Activated T-helper 9 cell treated with anti-CD3 and anti-CD28 coated beads, Interleukin-2, amount 50 U/mL, for 16 hours (primary cell): ENCODE measurements at regions not wholly inside any gene's neighbourhood (a gene's known extent, or its start where the extent isn't known, plus 50 kb on each side); places are given as distances from the start of the nearest gene placed in this dataset.
"Not testable (repeated sequence)": the region's sequence is repeated elsewhere in the genome, so short reads cannot be mapped to it uniquely, and the experiment has no call there.

Experiments used
- DNase-seq: peaks from one replicate; pipeline ENCODE4 v3.0.0-alpha.2; 2020; ENCODE audit warnings: low read depth

DNA sequence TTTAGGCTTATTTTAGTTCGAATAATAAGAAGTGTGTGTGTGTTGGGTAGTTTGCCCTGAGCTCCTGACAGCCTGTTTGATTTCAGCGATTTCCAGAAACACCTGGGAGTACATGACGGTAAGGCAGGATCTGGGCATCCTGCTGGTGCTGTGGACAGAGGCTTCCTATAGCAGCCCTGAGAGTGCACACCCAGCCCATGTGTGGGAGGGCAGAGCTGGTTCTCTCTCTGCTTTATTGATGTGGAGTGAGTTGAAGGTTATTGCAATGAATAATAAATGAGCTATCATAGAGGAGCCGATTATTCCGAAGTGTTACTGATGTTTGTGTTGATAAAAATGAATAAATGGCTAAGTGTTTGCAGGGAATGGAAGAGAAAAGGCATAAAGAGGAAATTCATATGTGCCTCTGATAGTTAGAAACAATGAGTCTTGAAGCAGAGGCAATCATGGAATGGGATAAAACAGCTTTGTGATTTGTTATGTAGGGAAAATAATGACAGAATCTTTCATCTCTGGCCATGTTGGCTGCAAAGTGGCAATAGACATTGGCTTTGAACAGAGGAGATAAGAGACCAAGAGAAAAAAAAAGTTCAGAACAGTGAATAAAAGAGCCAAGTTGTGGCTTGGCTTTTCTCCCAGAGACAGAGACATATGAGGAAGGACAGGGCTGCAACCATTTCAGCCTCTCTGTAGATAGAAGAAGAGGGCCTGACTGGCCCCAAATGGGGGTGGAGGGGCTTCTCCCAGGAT lies 166.2 kb upstream of the CHD6 start:
- no peak for DNase-seq

DNA sequence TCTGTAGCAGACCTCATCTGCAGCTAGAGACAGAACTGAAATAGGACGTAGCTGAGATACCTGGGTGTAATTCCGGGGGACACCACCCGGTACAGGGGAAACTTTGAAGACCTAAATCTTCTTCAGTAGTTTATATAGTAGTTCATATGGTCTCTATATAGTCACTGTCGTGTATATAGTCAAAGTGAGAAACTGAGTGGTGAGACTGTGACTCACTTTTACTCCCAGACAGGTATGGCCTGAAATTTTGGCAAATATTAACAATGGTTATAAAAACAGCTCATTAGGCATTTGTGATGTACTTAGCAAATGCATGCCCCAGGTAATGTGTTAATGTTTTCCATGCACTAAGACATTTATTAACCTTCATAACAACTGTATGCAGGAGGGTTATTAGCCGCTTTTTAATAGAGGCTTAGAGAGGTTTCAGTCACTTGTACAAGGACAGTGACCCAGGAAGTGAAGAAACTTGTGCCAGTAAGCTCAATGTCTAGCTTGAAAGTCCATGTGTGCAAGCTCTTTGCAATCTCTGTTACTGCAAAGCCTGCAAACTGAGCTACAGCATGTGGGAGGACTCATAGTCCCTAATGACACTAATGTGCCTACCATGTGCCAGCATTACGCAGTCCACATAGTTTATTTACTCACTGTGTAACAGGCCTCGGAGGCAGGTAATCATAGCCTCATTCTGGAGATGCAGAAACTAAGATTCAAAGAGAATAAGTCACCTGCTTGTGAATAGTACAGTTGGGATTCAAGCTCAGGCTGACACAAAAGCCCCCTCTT lies 165.4 kb upstream of the CHD6 start:
- no peak for DNase-seq

DNA sequence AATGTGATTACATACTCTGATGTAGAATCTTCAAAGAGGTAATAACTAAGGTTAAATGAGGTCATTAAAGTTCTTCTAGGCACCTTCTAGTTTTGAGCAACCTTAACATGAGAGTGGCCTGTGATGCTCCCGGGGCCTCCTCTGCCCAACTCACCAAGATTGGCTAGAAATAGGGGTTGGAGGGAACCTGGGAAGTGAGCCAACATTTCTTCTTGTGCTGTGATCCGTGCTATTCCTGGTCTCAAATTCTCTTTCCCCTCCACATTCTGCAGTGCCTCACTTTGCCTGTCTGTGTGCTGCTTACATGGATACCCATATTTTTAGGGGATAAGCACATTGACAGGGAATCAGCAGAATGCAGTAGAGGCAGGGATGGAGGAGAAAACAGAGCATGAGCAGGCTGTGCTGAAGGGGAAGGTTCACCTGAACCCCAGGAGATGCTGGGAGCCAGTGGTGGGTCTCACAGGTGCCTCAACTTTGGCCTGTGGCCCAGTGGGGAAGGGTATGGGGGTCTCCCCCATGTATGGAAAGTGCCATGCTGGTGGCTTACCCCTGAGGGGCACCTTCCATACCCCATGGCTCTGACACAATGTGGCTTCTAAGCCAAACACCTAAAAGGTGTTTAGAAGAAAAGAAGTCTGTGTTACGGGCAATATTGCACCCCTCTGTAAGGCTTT lies 164.7 kb upstream of the CHD6 start:
- DNase-seq = no peak

DNA sequence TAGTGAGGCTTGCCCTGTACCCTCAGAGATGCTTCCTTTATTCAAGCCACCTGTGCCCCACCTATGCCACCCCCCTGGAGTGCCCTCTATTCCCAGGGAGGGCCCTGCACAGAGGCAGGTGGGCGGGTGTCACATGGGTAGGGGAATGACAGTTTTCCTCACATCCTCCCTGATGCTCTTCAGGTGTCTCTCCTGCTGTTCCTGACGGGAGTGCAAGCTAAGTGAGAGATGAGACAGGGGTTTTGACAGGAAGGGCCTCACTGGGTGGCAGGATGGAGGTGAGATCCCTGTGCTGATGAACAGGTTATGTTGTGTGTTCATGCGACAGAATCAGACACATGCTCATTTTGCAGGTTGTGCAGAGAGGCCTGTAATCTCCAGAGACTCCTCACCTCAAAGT lies 164.1 kb upstream of the CHD6 start:
- no peak for DNase-seq

DNA sequence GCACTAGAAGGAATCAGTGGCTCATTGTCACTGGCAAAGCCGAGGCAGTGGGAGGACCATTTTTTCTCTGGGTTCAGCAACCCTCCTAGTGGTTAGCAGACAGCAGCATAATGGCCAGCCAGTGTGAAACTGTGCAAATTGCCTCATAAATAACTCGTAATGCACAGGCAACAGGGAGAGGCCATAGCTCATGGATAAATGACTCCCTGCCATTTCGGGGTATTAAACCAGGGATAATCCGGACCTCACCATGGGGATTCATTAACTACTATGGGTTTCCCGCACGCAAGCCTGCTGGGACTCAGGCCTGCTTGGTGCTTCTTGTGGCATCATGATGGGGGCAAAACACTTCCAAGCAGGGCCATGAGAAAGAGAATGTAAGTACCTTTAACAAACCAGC lies 158.2 kb upstream of the CHD6 start:
- DNase-seq = no peak

DNA sequence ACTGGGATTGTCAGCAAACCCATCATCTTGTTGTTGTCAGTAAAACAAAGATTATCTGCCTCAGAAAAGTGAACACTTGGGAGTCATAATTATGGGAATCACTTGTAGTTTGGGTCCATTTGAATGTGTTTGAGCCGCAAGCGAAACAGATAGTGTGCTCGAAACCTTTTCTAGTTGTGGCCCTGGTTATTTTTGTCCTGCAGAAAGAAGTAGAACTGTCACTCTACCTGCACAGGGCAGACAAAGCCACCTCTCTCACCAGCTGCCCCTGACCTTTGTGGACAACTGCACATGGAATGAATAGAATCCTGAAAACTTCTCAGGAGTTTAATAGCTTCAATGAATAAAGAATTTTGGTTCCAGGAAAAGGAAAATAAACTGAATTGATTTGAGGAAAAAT lies 156.1 kb upstream of the CHD6 start:
- DNase-seq = no peak

DNA sequence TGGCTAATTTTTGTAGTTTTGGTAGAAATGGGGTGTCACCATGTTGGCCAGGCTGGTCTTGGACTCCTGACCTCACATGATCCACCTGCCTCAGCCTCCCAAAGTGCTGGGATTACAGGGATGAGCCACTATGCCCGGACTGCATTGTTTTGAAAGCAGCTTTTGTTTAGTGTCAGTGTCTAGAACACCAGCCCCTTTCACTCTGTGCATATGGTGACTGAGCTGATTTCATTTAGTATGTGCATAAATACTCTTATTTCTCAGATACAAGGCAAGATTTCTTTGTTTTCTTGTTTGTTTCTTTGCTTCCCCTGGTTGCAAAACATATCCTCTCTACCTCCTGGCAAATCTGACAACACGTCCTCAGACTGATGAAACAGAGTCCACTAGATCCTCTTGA lies 152.8 kb upstream of the CHD6 start:
- DNase-seq = no peak

DNA sequence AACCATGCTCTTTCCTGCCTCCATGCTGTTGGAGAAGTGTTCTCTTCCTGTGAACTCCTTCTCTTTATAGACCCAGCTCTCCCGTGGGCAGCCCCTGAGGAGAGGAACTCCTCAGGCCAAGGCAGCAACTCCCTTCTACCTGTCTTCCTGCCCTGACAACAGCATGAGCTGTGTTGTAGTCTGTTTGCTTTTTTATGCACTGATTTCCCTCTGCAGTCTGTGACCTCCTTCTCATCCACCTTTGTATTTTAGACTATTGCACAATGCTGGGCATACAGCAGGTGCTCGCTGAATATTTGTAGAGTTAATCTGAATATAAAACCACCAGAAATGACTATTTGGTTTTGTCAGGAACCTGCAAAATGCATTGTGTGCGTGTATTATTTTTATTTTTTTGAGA lies 152.2 kb upstream of the CHD6 start:
- DNase-seq = no peak

DNA sequence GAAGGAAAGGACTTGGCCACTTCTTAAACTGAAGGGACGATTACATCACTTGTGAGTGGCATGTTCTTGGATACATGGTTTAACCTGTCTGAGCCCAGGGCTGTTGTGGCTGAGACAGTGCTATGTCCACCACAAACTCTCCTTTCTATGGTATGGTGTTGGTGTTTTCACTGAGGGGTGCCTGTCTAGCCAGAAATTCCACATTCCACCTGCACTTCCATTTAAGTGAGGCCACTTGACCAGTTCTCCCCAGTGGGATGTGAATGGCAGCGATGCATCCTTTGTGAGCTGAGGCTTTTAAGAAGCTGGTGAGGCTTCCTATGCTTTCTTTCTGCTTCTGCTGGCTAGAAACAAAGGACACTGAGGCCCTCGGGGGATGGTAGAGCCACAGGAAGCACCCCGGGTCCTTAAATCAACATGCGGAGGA lies 151.4 kb upstream of the CHD6 start:
- DNase-seq = no peak

DNA sequence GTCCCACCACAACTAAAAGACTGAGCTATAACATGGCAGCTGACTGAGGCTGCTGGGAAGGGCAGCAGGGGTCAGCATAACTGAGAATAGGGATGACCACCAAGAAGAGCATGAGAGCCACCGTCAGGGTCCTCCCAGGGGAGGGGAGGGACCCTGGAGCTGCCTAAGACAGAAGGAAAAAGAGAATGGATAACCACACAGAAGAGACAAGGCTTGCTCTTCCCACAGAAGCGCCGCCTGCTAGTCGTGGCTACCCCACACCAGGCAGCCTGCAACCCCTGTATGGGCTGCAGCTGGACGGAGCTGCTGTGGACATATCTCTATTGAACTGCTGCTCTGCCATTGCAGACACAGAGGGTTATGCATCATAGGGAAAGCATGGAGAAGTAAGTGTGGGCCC lies 132.0 kb upstream of the CHD6 start:
- DNase-seq = no peak

DNA sequence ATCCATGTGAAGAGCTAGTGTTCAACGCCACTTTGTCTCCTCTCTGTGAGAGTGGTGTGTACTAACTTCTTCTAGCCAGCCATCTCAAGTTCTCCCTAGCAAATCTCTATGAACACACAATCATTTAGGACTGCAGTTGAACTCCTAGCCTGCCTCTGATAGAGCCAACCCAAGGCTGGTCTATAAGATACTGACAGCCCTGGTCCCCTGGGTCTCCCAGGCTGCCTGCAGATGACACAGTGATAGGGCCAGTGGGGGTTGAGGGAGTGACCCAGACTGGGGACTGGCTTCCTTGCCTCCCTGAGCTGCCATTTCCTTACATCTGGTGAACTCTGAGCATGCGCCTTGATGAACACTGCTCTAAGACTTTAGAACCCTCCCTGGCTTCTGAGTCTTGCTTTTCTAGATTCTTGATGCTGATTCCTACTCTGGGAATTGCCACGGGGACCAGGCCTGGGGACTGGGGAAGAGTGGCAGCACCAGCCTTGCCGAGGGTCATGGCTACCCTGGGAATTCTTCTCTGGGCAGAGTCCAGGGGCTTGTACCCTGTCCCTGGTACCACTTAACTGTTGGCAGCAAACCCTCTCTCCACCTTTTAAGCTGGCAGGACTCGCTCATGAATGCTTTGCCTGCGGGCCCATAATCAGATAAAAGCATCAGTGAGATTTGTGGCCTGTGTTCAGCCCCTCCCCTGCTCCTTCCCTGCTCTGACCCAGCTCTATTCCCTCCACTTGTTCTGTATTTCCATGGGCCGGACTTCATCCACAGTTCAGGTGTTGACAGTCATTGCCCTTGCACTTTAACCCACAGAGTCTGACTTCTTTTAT lies 130.8 kb upstream of the CHD6 start:
- DNase-seq = no peak

DNA sequence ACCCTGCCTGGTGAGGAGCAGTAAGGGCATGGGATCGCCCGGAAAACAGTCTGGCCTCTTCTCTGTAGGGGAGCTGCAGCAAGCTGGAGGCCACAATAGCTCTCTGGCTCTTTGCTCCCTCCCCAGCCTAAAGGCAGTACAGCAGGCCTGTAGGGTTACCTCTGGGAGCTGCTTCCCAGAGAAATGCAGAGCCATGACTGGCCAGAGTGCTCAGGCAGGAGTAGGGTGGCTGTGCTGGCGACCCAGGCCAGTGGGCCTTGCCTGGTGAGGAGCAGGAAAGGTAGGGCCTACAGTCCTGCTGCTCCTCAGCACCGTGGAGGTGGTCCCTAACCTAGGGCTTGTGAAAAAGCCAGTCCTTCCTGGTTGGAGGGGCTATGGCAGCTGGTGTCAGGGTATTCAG lies 129.9 kb upstream of the CHD6 start:
- DNase-seq = no peak

DNA sequence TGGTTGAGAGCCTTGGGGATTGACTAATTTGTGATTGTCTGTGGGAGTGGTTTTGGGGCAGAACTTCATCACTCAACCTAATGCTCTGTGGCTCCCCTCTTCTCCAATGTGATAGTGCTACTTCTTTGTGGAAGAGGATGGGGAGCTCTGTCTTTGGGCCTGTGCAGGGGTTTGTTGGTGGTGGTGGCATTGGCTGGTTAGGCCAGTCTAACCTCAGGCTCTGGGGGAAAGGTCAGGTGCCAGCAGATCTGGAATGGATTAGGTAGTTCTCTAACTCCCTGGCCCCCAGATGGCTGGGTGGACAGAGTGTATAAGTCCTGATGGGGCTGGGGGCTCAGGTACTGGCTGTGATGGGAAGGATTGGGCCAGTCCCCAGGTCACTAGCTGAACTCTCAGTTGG lies 129.0 kb upstream of the CHD6 start:
- no peak for DNase-seq

DNA sequence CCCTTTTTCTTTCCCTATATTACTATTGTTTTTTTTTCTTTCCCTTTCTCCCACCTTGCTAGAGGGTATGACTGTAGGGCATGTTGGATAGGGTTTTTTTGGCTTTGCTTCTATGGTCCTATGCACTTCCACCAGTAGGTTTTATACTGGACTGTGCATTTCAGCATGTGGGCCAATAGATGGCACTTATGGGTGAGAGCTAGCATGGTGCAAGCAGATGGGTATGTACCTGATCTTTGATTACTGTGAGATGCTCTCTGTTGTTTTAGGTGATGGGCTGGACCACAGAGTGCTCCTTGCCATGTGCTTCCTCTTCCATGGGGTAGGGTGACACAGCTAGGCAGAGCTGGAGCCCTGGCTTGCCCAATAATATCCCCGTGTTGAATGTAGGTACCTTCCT lies 128.5 kb upstream of the CHD6 start:
- DNase-seq = no peak

DNA sequence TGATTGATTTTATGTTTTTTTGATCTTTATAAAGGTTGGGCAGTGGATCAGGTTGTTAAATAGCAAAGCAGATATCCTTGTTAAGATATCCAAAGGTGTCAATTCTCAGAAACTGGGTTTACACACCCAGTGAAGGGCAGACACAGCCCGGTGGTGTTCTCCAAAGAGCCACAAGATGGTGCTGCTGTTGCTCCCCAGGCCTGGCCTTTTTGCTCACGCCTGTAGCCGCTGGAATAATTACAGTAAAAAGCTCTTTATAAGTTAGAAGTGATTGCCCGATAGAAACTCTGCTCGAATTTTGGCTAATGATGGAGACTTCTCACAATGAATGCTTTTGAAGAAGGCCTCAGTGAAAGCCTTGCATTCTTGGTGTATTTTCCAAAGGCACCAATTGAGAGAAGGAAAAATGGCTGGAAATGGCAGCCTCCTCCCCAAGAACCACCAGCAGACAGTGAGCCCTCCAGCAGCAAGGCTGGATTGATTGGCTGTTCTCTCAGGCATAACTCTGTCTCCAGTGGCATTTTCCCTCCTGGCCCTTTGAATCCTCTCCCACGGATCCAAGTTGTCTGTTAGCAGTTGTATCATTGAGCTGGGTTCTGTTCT lies 120.5 kb upstream of the CHD6 start:
- no peak for DNase-seq

DNA sequence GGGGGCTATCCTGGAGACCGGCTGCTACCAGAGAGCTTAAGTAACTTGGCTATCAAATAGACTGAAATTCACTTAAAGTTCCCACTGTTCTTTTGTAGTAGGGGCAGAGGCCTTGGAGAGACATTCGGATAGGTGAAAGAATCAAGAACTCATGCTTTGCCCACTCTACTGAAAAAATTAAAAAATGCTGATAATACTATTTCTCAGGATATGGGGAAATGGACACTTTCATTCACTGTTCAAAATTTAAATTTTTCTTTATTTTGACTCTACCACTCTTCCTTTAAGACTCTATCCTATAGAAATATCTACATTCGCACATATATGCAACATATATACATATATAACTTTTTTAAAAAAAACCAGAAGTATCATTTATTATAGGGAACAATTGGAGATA lies 117.8 kb upstream of the CHD6 start:
- no peak for DNase-seq

DNA sequence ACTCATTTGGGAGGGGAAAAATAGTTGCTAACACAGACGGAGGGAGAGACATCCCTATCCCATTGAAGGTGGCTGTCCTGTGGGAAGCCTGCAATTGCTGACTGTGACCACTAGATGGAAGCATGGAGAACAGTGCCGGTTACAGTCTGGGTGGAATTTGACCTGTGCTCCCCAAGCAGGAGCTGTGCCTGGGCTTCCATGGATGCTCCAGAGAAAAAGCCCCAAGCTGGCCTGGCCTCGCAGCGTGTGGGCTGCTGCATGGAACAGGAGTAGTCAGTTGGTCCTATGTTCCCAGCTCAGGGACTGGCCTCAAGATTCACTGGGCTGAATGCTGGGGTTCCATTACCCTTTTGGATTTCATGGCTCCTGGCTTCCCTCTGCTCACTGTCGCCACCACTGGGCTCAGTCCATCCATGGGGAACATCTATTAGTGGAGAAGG lies 116.3 kb upstream of the CHD6 start:
- peak; percentile 3 for DNase-seq

DNA sequence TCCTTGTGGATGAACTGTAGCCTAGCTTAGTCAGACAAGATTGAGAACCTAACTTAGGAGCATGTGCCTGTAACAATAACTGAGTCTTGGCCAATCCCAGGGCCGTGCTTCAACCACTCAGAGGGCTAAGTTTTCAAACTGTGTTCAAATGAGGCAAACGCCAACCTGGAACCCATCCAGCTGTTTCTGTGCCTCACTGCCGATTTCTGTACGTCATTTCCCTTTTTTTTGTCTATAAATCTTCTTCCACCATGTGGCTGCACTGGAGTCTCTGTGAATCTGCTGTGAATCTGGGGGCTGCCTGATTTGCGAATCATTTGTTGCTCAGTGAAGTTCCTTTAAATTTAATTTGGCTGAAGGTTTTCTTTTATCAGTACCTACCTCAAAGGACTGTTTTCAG lies 115.0 kb upstream of the CHD6 start:
- no peak for DNase-seq

DNA sequence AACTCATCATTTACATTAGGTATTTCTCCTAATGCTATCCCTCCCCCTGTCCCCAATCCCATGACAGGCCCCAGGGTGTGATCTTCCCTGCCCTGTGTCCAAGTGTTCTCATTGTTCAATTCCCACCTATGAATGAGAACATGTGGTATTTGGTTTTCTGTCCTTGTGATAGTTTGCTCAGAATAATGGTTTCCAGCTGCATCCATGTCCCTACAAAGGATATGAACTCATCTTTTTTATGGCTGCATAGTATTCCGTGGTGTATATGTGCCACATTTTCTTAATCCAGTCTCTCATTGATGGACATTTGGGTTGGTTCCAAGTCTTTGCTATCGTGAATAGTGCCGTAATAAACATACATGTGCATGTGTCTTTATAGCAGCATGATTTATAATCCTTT lies 113.0 kb upstream of the CHD6 start:
- DNase-seq = not testable (repeated sequence)

DNA sequence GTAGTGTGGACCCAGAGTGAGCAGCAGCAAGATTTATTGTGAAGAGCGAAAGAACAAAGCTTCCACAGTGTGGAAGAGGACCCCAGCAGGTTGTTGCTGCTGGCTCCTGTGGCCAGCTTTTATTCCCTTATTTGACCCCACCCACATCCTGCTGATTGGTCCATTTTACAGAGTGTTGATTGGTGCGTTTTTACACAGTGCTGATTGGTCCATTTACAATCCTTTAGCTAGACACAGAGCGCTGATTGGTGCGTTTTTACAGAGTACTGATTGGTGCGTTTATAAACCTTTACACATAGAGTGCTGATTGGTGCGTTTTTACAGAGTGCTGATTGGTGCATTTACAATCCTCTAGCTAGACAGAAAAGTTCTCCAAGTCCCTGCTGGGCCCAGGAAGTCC lies 109.5 kb upstream of the CHD6 start:
- DNase-seq = not testable (repeated sequence)

DNA sequence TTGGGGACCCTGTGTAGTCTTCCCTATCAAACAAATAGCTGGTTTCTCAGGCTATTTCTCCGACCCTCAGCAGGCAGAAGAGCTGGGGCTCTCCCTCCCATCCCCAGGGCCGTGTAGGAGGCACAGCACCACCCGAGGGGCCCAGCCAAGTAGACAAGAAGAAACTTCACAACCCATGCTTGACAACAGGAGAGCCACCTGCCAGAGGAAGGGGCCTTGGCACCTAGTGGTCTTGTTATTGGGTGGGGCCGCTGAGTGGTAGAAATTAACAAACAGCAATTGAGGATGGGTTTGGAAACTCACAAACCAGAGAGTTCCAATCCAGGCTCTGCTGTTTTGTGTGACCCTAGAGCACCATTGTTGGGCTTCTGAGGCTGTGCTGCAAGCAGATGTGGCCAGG lies 108.5 kb upstream of the CHD6 start:
- DNase-seq = no peak

DNA sequence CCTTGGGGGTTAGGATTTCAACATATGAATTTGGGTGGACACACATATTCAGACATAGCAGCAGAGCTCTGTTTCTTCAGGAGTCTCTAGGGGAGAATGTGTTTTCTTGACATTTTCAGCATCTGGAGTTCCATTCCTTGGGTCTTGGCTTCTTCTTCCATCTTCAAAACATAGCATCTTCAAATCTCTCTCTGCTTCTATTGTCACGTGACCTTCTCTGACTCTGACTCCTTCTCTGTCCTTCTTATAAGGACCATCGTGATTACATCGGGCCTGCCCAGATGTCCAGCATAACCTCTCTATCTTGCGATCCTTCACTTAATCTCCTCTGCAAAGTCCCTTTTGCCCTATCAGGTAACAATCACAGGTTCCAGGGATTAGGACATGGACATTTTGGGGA lies 101.0 kb upstream of the CHD6 start:
- DNase-seq = no peak
